ENCODE measurements at regions not wholly inside any gene's neighbourhood (a gene's known extent, or its start where the extent isn't known, plus 50 kb on each side); places are given as distances from the start of the nearest gene placed in this dataset.

DNA sequence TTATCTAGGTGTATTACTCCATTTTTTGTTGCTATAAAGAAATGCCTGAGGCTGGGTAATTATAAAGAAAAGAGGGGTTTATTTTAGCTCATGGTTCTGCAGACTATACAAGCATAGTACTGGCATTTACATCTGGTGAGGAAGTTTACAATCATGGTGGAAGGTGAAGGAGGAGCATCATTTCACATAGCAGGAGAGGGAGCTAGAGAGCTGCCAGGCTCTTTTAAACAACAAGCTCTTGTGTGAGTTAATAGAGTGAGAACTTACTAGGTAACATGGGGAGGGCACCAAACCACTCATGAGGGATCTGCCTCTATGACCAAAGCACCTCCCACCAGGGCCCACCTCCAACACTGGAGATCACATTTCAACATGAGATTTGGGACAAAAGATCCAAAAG lies 221.7 kb upstream of the GPC6 start:
- TF ChIP-seq, protein P1, sequence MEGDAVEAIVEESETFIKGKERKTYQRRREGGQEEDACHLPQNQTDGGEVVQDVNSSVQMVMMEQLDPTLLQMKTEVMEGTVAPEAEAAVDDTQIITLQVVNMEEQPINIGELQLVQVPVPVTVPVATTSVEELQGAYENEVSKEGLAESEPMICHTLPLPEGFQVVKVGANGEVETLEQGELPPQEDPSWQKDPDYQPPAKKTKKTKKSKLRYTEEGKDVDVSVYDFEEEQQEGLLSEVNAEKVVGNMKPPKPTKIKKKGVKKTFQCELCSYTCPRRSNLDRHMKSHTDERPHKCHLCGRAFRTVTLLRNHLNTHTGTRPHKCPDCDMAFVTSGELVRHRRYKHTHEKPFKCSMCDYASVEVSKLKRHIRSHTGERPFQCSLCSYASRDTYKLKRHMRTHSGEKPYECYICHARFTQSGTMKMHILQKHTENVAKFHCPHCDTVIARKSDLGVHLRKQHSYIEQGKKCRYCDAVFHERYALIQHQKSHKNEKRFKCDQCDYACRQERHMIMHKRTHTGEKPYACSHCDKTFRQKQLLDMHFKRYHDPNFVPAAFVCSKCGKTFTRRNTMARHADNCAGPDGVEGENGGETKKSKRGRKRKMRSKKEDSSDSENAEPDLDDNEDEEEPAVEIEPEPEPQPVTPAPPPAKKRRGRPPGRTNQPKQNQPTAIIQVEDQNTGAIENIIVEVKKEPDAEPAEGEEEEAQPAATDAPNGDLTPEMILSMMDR (IDR thresholded peaks at IDR 0.05; ENCODE audit: low read length), result 0 out of 2 replicates have a peak, but pooled peaks have one; percentile 12
- no peak for TF ChIP-seq EZH2 (optimal IDR thresholded peaks at IDR 0.05; ENCODE audit: low read depth, low read length)
- TF ChIP-seq EZH2phosphoT487 (IDR thresholded peaks at IDR 0.05; ENCODE audit: low read length), result no peak
